ENCODE measurements at regions not wholly inside any gene's neighbourhood (a gene's known extent, or its start where the extent isn't known, plus 50 kb on each side); places are given as distances from the start of the nearest gene placed in this dataset.

DNA sequence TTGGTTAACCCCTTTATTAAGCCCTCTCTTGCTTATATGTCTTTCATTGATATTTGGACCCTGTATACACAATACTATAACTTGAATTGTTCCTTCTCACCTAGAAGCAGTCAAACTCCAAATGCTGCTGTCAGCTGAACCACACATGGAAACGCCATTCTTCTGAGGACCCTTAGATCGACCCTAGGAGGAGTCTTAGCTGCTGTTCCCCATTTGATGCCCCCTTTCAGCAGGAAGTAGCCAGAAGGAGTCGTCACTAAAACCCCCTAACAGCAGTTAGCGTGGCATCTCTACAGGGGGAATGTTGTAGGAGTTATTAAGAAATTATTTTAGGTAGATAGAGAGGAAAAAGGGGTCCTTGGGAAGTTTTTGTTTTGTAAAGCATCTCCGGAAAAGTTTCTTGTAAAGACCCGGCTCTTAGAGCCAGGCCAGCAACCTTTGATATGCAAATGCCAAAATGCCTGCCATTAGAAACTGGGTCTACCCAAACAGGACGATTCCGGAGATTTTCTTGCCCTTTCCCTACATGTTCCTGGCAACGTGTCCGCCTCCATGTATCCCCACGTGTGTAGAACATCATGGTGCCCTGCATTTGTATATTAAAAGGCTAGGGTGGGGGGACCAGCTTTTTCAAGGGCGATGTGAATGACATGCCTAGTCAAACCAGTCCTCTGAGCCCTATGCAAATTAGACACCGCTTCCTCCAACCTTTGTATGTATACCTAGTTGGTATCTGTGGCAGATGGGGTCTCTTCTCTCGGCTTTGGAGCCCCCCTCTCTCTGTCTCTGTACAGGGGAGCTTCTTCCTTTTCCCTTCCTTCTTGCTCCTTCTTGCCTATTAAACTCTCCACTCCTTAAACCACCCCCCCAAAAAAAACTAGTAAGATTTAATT, 638.4 kb upstream of the POU3F3 start:
- Histone ChIP-seq H3K4me3 (no peak overlapping the region), H3K9me3 (no peaks in the 10 kb centered on the region), H3K36me3 (ENCODE audit: low read depth) (no peaks in the 10 kb centered on the region), H3K4me1 (ENCODE audit: low read depth) (no peaks in the 10 kb centered on the region)
- intact Hi-C loops (cut with DNase I, micrococcal nuclease) = no loop called here
- no peak for DNase-seq
- ATAC-seq = no peak
- TF ChIP-seq, protein P1, sequence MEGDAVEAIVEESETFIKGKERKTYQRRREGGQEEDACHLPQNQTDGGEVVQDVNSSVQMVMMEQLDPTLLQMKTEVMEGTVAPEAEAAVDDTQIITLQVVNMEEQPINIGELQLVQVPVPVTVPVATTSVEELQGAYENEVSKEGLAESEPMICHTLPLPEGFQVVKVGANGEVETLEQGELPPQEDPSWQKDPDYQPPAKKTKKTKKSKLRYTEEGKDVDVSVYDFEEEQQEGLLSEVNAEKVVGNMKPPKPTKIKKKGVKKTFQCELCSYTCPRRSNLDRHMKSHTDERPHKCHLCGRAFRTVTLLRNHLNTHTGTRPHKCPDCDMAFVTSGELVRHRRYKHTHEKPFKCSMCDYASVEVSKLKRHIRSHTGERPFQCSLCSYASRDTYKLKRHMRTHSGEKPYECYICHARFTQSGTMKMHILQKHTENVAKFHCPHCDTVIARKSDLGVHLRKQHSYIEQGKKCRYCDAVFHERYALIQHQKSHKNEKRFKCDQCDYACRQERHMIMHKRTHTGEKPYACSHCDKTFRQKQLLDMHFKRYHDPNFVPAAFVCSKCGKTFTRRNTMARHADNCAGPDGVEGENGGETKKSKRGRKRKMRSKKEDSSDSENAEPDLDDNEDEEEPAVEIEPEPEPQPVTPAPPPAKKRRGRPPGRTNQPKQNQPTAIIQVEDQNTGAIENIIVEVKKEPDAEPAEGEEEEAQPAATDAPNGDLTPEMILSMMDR (IDR thresholded peaks at IDR 0.05) = no peak

DNA sequence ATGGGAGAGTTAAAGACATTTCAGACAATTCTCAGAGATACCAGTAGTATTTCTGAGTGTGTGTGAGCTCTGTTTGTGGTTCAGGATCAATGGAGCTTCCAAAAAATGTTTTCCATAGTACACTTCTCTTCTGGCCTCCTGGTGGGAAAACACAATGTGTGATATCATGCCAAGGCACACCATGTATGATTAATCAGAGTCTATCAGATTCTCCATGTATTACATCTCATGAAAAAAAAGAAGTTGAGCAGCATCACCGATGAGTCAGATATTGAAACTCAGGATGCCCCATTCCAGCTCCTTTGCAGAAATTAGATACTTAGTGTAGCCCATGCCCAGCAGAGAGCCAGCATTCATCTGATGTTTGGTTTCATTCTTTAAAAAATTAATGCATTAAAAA, 620.3 kb upstream of the POU3F3 start:
- Histone ChIP-seq H3K36me3 (ENCODE audit: low read depth) (no peaks in the 10 kb centered on the region), H3K4me3 (no peak overlapping the region), H3K4me1 (ENCODE audit: low read depth) (no peaks in the 10 kb centered on the region), H3K9me3 (no peaks in the 10 kb centered on the region)
- ATAC-seq (no peak), DNase-seq (no peak)
- TF ChIP-seq, protein P1 (IDR thresholded peaks at IDR 0.05) = no peak
- intact Hi-C loops (cut with DNase I, micrococcal nuclease) = no loop called here

DNA sequence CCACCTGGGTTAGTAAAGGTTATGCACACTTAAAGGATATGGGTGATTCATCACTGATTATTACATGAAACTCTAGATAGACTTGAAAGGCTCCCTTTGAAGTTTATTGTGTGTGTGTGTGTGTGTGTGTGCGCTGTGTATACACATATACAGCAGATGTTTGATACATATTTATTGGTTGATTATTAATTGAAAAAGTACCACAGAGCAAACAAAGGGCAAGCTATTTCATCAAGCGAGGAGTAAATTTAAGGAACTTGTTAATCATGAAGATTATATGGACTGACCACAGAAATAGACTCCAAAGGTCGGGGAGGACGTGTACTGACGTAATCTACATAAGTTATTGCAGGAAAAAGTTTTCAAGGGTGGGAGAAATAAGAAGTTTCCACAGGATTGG, 617.4 kb upstream of the POU3F3 start:
- Histone ChIP-seq H3K9me3 (peaks cover 12% of the 10 kb centered on the region), H3K36me3 (ENCODE audit: low read depth) (no peaks in the 10 kb centered on the region), H3K4me1 (ENCODE audit: low read depth) (no peaks in the 10 kb centered on the region), H3K4me3 (no peak overlapping the region)
- intact Hi-C loops (cut with DNase I, micrococcal nuclease) = no loop called here
- TF ChIP-seq, protein P1 (IDR thresholded peaks at IDR 0.05) = no peak
- ATAC-seq (no peak), DNase-seq (no peak)

- TF ChIP-seq, protein P1 (IDR thresholded peaks at IDR 0.05) = no peak
- Histone ChIP-seq H3K36me3 (ENCODE audit: low read depth) (no peaks in the 10 kb centered on the region), H3K9me3 (peaks cover 17% of the 10 kb centered on the region), H3K4me1 (ENCODE audit: low read depth) (no peaks in the 10 kb centered on the region), H3K4me3 (no peak overlapping the region)
- ATAC-seq = no peak
- DNase-seq = no peak
- intact Hi-C loops (cut with DNase I, micrococcal nuclease) = no loop called here
Measured at GRCh38 chr2:104240984-104241383, 612.9 kb upstream of the POU3F3 start.

DNA sequence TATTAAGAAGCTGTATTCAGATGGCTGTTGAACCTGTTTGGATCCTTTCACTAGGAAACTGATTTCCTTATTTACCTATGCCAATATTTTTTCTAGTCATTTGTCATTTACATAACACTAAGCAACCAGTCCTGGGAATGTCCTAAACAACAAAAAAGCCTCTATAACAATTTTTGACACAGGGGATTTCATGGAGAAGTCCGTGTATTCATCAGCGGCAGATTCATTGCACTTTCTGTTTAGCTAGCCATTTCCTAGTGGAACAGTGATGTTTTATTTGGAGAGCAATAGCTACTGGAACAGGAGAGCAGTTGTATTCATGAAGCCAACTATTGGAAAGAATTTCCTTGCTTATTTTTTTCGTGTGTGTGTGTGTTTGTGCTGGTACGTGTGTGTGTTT, 604.3 kb upstream of the POU3F3 start:
- no peaks in the 10 kb centered on the region for H3K36me3 ChIP-seq (ENCODE audit: low read depth)
- DNase-seq = no peak
- H3K4me3 ChIP-seq = no peak overlapping the region
- ATAC-seq = no peak
- no peaks in the 10 kb centered on the region for H3K9me3 ChIP-seq
- H3K4me1 ChIP-seq (ENCODE audit: low read depth) = no peaks in the 10 kb centered on the region
- TF ChIP-seq, protein P1 (IDR thresholded peaks at IDR 0.05) = no peak
- intact Hi-C loops (cut with DNase I, micrococcal nuclease) = no loop called here

Measured in mucosa of descending colon (tissue), 3 donors.